HuH-7.5 (cell line): ENCODE measurements at regions not wholly inside any gene's neighbourhood (a gene's known extent, or its start where the extent isn't known, plus 50 kb on each side); places are given as distances from the start of the nearest gene placed in this dataset.
"Not testable (repeated sequence)": the region's sequence is repeated elsewhere in the genome, so short reads cannot be mapped to it uniquely, and the experiment has no call there.

Source experiments
- DNase-seq: peaks from one replicate; pipeline ENCODE4 v3.0.0; 2011; ENCODE audit warnings: low spot score

- no peak for DNase-seq
Measured at GRCh38 chr6:167408235-167408869, 83.5 kb downstream of the TTLL2 start.

GRCh38 chr6:167409079-167409478 lies 84.2 kb downstream of the TTLL2 start:
- no peak for DNase-seq

- no peak for DNase-seq
Measured at GRCh38 chr6:167409694-167410093, 84.8 kb downstream of the TTLL2 start.

- DNase-seq: no peak
Measured at GRCh38 chr6:167410462-167410861, 85.6 kb downstream of the TTLL2 start.

- DNase-seq: no peak
Measured at GRCh38 chr6:167412506-167412905, 87.6 kb downstream of the TTLL2 start.

GRCh38 chr6:167415441-167415961 lies 90.6 kb downstream of the TTLL2 start:
- DNase-seq: no peak

GRCh38 chr6:167416676-167417430 lies 92.0 kb downstream of the TTLL2 start:
- DNase-seq: no peak

GRCh38 chr6:167420177-167420576 lies 95.3 kb downstream of the TTLL2 start:
- no peak for DNase-seq

GRCh38 chr6:167420858-167421766 lies 96.2 kb downstream of the TTLL2 start:
- peak; percentile 98 for DNase-seq

GRCh38 chr6:167421944-167422343 lies 97.1 kb downstream of the TTLL2 start:
- not testable (repeated sequence) for DNase-seq

GRCh38 chr6:167422934-167423333 lies 98.0 kb downstream of the TTLL2 start:
- DNase-seq: no peak

GRCh38 chr6:167424060-167424673 lies 99.3 kb downstream of the TTLL2 start:
- peak; percentile 79 for DNase-seq

GRCh38 chr6:167424700-167425099 lies 99.8 kb downstream of the TTLL2 start:
- no peak for DNase-seq

- DNase-seq: no peak
Measured at GRCh38 chr6:167426084-167426483, 101.2 kb downstream of the TTLL2 start.

GRCh38 chr6:167426651-167427050 lies 101.8 kb downstream of the TTLL2 start:
- no peak for DNase-seq

- no peak for DNase-seq
Measured at GRCh38 chr6:167428664-167429333, 103.9 kb downstream of the TTLL2 start.

- DNase-seq: no peak
Measured at GRCh38 chr6:167429353-167429752, 104.5 kb downstream of the TTLL2 start.

- DNase-seq: no peak
Measured at GRCh38 chr6:167435209-167435728, 110.4 kb downstream of the TTLL2 start.

- DNase-seq: no peak
Measured at GRCh38 chr6:167437888-167438484, 113.1 kb downstream of the TTLL2 start.

GRCh38 chr6:167441715-167442206 lies 116.9 kb downstream of the TTLL2 start:
- DNase-seq: no peak

GRCh38 chr6:167442245-167442644 lies 117.4 kb downstream of the TTLL2 start:
- no peak for DNase-seq
